ENCODE measurements at regions not wholly inside any gene's neighbourhood (a gene's known extent, or its start where the extent isn't known, plus 50 kb on each side); places are given as distances from the start of the nearest gene placed in this dataset.

- no peak for DNase-seq (ENCODE audit: extremely low spot score)
- ChIA-PET CTCF (interaction anchor here (2.5 kb wide), 1 partner anchor 10 kb away, joined by 10 read pairs; no protein-coding TSS in a partner anchor), POLR2A (no interaction called here)
- no peak for TF ChIP-seq CTCF (IDR thresholded peaks at IDR 0.05; ENCODE audit: control extremely low read depth, extremely low read depth, low read depth, missing control alignments)
Measured at GRCh38 chr6:141963543-141964295, 169.0 kb upstream of the GJE1 start.

DNA sequence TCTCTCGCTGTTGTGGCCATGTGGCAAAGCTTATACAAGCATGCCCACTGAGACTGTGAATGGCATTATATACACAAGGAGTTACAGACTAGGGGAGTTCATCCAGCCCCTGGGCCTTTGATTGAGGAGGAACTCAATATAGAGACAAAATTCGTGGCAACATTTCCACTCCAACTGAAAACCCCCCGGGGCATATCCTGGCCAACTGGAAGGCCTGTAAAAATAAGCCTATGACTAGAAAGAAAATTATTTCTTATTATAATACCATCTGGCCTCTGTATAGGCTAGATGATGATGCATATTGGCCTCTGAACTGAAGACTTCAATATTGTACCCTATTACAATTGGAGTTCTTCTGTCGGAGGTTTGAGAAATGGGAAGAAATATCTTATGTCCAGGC lies 175.5 kb upstream of the GJE1 start:
- TF ChIP-seq CTCF (IDR thresholded peaks at IDR 0.05; ENCODE audit: control extremely low read depth, extremely low read depth, low read depth, missing control alignments) = no peak
- CTCF ChIA-PET = no interaction called here
- POLR2A ChIA-PET = no interaction called here
- DNase-seq (ENCODE audit: extremely low spot score) = no peak

GRCh38 chr6:141956868-141957267 lies 175.9 kb upstream of the GJE1 start:
- POLR2A ChIA-PET = no interaction called here
- CTCF ChIA-PET = no interaction called here
- no peak for TF ChIP-seq CTCF (IDR thresholded peaks at IDR 0.05; ENCODE audit: control extremely low read depth, extremely low read depth, low read depth, missing control alignments)
- no peak for DNase-seq (ENCODE audit: extremely low spot score)

DNA sequence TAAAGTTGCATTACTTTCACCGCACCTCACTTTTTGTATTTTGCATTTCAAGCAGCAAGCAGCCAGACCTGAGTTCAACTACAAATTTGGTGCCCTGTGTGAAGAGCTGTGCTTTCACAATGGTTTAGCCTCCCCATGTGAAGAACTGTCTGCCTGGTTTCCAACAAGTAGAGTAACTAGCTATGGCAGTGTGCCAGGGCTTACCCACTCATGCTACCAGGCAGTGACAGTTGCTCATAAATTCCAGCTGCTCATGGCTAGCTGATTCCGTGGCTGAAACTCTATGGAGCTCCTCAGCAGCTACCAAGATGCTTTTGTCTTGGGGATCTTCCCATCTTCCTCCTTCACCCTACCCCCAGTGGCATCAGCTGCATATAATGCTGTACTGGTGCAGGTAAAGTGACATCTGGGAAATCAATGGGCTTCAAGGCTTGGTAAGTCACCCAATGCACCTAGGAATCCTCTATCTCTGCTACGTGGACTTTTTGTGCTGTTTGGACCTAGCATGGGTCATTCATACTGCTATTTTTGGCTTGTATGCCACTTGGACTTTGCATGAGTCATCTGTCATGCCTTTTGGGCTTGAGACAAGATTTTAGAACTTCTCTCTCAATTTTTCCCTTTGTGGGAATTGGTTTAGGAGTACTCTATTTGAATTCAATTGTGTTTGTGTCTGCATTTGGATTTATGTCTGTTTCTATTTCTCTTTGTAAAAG lies 176.5 kb upstream of the GJE1 start:
- ChIA-PET CTCF (no interaction called here), POLR2A (no interaction called here)
- no peak for TF ChIP-seq CTCF (IDR thresholded peaks at IDR 0.05; ENCODE audit: control extremely low read depth, extremely low read depth, low read depth, missing control alignments)
- no peak for DNase-seq (ENCODE audit: extremely low spot score)

DNA sequence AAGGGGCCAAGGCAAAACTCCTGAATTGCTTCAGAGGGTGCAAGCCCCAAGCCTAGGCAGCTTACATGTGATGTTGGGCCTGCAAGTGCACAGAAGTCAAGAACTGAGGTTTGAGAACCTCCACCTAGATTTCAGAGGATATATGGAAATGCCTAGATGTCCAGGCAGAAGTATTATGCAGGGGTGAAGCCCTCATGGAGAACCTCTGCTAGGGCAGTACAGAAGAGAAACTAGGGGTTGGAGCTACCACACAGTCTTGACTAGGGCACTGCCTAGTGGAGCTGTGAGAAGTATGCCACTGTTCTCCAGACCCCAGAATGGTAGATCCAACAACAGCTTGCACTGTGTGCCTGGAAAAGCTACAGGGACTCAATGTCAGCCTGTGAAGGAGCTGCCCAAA lies 179.7 kb upstream of the GJE1 start:
- DNase-seq (ENCODE audit: extremely low spot score) = no peak
- ChIA-PET CTCF (interaction anchor here (2.6 kb wide), 1 partner anchor 11 kb away, joined by 10 read pairs; no protein-coding TSS in a partner anchor), POLR2A (no interaction called here)
- no peak for TF ChIP-seq CTCF (IDR thresholded peaks at IDR 0.05; ENCODE audit: control extremely low read depth, extremely low read depth, low read depth, missing control alignments)

DNA sequence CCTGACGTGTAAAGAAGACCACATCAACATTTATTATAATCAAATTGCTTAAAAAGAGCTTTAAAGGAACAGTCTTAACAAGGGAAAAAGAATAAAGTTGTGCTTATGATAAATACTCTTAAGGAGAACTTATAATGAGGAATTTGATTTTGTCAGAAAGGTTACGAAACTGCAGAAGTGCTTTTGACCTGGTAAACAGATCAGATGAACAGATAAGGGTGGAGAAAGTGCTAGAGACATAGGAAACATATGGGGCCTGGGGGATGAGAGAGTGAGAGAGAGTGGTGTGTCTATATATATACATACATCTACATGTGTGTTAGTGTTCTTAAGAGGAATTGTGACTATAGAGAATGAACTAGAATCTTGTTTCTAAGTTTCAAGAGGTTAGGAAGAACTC lies 186.2 kb upstream of the GJE1 start:
- no peak for TF ChIP-seq CTCF (IDR thresholded peaks at IDR 0.05; ENCODE audit: control extremely low read depth, extremely low read depth, low read depth, missing control alignments)
- POLR2A ChIA-PET = no interaction called here
- CTCF ChIA-PET = interaction anchor here (0.9 kb wide), 1 partner anchor 12 kb away, joined by 3 read pairs; no protein-coding TSS in a partner anchor
- DNase-seq (ENCODE audit: extremely low spot score) = no peak
